Naive B cell (primary cell): ENCODE measurements at regions not wholly inside any gene's neighbourhood (a gene's known extent, or its start where the extent isn't known, plus 50 kb on each side); places are given as distances from the start of the nearest gene placed in this dataset.
"Not testable (repeated sequence)": the region's sequence is repeated elsewhere in the genome, so short reads cannot be mapped to it uniquely, and the experiment has no call there.

Experiments
- ATAC-seq, 2 donors: fragments of 150-1000 bp; cut with Tn5 transposase; 2 replicates each; pipeline ENCODE4 v1.10.0; 2021; ENCODE audit warnings: low read depth in 2 of 2, mild to moderate bottlenecking in 2 of 2, moderate library complexity in 2 of 2
- DNase-seq: peaks from one replicate; pipeline ENCODE4 v3.0.0; 2022
- H3K27ac Mint-ChIP-seq, 6 donors: one replicate each; pipeline ENCODE4 v1.8.0; 2020 to 2022; ENCODE audit warnings: mild to moderate bottlenecking in 6 of 6, mixed read lengths in 6 of 6, moderate library complexity in 5 of 6, inconsistent platforms in 2 of 6
- H3K27me3 Mint-ChIP-seq, 3 donors: one replicate each; pipeline ENCODE4 v1.8.0; 2021 to 2022; ENCODE audit warnings: mixed read lengths in 3 of 3, mild to moderate bottlenecking in 1 of 3
- H3K36me3 Mint-ChIP-seq, 2 donors: one replicate each; pipeline ENCODE4 v1.8.0; 2020 to 2022; ENCODE audit warnings: mixed read lengths in 2 of 2, inconsistent platforms in 1 of 2, mild to moderate bottlenecking in 1 of 2
- H3K4me1 Mint-ChIP-seq, 3 donors: one replicate each; pipeline ENCODE4 v1.8.0; 2020 to 2022; ENCODE audit warnings: mixed read lengths in 3 of 3, inconsistent platforms in 1 of 3, mild to moderate bottlenecking in 1 of 3, moderate library complexity in 1 of 3
- H3K4me3 Mint-ChIP-seq, 8 donors: one replicate each; pipeline ENCODE4 v1.8.0; 2020 to 2022; ENCODE audit warnings: mild to moderate bottlenecking in 8 of 8, mixed read lengths in 8 of 8, moderate library complexity in 8 of 8, inconsistent platforms in 2 of 8
- H3K9me3 Mint-ChIP-seq, 7 donors: one replicate each; pipeline ENCODE4 v1.8.0; 2020 to 2022; ENCODE audit warnings: mixed read lengths in 7 of 7, mild to moderate bottlenecking in 5 of 7, inconsistent platforms in 2 of 7, moderate library complexity in 1 of 7

GRCh38 chr14:59044707-59045106 is 143.8 kb upstream of the DAAM1 start:
- Mint-ChIP-seq H3K27me3 (peaks cover 0 to 7% (median 0%) of the 10 kb centered on the region in 3 donors), H3K4me3 (no peak overlapping the region), H3K4me1 (no peaks in the 10 kb centered on the region), H3K27ac (no peak overlapping the region), H3K36me3 (no peaks in the 10 kb centered on the region), H3K9me3 (peaks cover 0 to 11% (median 0%) of the 10 kb centered on the region in 7 donors)
- DNase-seq (no peak), ATAC-seq (no peak)

DNA sequence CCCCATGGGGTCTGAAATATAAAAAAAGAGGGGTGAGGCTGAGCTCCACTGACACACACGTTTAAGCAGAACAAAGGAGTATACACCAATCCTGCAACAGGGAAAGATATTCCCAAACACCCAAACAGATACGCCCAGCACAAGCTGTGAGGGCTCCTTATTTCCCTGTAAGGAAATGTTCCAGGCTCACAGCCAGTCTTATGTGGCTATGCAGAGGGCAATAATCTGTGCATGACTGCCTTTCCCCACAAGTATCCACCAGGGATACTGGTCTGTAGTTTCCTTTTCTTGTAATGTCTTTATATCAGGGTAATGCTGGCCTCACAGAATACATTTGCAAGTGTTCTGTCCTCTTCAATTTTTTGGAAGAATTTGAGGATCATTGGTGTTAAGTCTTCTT is 141.7 kb upstream of the DAAM1 start:
- no peaks in the 10 kb centered on the region for H3K4me1 Mint-ChIP-seq
- no peak overlapping the region for H3K27ac Mint-ChIP-seq
- peaks cover 0 to 16% (median 2%) of the 10 kb centered on the region in 7 donors for H3K9me3 Mint-ChIP-seq
- no peak overlapping the region for H3K4me3 Mint-ChIP-seq
- no peaks in the 10 kb centered on the region for H3K36me3 Mint-ChIP-seq
- ATAC-seq (no peak), DNase-seq (no peak)
- peaks cover 0 to 14% (median 7%) of the 10 kb centered on the region in 3 donors for H3K27me3 Mint-ChIP-seq

DNA sequence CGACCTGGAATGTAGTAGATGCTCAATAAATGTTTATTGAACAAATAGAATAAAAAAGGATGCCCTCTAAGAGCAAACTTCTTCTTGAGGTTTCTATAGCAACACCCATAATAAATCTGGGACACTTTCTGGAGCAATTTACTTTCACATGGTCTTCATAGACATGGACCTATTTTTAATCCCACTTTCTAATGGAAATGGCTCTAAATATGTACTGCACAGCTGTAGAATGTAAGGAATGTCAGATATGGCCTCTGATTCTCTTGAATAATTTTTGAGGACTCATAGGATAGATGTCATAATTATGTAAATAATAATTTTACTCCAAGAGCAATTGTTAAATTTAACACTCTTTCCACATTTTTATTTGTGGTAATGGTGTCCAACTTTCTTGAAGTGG is 133.5 kb upstream of the DAAM1 start:
- ATAC-seq = no peak
- Mint-ChIP-seq H3K9me3 (peaks cover 0 to 17% (median 6%) of the 10 kb centered on the region in 7 donors), H3K36me3 (no peaks in the 10 kb centered on the region), H3K27ac (no peak overlapping the region), H3K4me1 (no peaks in the 10 kb centered on the region), H3K4me3 (no peak overlapping the region), H3K27me3 (peaks cover 0 to 12% (median 0%) of the 10 kb centered on the region in 3 donors)
- DNase-seq = no peak

DNA sequence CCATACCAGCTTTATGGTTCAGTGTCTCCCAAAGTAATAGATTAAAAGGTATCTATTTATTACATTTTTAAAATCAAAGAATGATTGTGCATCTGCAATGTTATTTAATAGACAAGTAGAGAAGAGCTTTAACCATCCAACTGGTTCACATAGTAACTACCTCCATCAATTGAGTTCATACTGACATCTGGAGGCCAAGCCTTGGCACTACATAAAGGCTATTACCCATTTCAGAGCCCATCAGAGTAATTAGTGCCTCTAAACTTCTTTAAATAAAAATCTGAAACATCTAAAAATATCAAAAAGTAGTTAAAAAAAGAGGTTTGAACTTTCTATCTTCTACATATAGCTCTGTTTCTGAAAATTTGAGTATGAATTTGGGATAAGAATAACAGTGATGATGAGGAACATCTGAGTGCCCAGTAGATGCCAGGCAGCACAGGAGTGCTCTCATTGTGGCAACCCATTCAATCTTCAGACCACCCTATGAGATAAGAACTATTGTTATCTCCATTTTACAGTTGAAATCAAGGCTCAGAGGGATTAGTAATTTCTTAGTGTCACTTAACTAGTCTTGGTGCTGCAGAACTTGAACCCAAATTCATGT is 132.9 kb upstream of the DAAM1 start:
- Mint-ChIP-seq H3K4me3 (no peak overlapping the region), H3K4me1 (no peaks in the 10 kb centered on the region), H3K27me3 (peaks cover 0 to 7% (median 0%) of the 10 kb centered on the region in 3 donors), H3K27ac (peak overlapping the region in 1 of 6 donors; percentile 75), H3K9me3 (peaks cover 0 to 17% (median 6%) of the 10 kb centered on the region in 7 donors), H3K36me3 (no peaks in the 10 kb centered on the region)
- ATAC-seq (peak in 1 of 2 donors; percentile 56), DNase-seq (peak; percentile 13)

DNA sequence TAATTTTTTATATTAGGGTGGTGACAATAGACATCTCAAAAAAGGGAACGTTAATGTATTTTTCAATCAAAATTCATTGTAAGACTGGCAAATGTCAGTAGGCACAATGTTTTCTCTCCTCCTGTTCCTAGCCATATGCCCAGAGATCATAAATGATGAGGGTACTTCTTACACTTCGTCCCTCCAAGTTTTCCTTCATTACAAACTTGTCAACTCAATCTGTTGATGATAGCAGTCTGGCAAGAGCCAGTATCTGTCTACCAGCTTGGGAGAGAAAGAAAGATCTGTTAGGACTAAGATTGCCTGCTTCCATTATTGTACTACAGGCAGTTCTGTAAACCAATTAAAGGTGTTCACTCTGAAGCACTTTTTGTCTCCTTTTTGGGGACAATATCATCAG is 130.9 kb upstream of the DAAM1 start:
- ATAC-seq (no peak), DNase-seq (no peak)
- H3K27me3 Mint-ChIP-seq = peaks cover 0 to 3% (median 0%) of the 10 kb centered on the region in 3 donors
- H3K9me3 Mint-ChIP-seq = peaks cover 0 to 12% (median 3%) of the 10 kb centered on the region in 7 donors
- peaks cover 0 to 7% of the 10 kb centered on the region in 2 donors for H3K36me3 Mint-ChIP-seq
- H3K27ac Mint-ChIP-seq = no peak overlapping the region
- H3K4me3 Mint-ChIP-seq = no peak overlapping the region
- H3K4me1 Mint-ChIP-seq = no peaks in the 10 kb centered on the region

- H3K4me3 Mint-ChIP-seq, H3K36me3 Mint-ChIP-seq, ATAC-seq, H3K27ac Mint-ChIP-seq, H3K4me1 Mint-ChIP-seq, H3K27me3 Mint-ChIP-seq, DNase-seq: not testable (repeated sequence)
- peaks cover 0 to 19% (median 12%) of the 10 kb centered on the region in 7 donors for H3K9me3 Mint-ChIP-seq
Observed at GRCh38 chr14:59058776-59059175, 129.7 kb upstream of the DAAM1 start.

DNA sequence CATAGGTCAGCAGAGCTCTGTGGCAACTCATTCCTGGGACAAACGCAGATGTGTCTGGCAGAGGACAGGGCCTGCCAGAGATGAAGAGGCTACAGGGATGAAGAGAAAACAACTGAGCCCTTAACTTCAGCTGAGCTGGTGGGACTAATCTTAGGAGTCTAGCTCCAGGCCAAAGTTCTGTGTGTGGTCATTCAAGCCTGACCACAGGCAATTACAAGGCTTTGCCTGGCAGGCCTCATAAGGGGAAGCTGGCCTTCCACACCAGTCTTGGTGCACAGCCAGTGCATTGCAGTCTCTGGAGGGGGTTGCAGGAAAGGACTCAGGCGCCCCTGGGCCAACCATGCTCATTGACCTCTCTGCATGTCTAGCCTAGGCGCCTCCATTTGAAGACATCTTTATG is 127.6 kb upstream of the DAAM1 start:
- ATAC-seq (no peak), DNase-seq (no peak)
- no peak overlapping the region for H3K27ac Mint-ChIP-seq
- peaks cover 0 to 3% (median 0%) of the 10 kb centered on the region in 3 donors for H3K27me3 Mint-ChIP-seq
- peaks cover 0 to 7% of the 10 kb centered on the region in 2 donors for H3K36me3 Mint-ChIP-seq
- no peaks in the 10 kb centered on the region for H3K4me1 Mint-ChIP-seq
- peaks cover 0 to 23% (median 12%) of the 10 kb centered on the region in 7 donors for H3K9me3 Mint-ChIP-seq
- no peak overlapping the region for H3K4me3 Mint-ChIP-seq

DNA sequence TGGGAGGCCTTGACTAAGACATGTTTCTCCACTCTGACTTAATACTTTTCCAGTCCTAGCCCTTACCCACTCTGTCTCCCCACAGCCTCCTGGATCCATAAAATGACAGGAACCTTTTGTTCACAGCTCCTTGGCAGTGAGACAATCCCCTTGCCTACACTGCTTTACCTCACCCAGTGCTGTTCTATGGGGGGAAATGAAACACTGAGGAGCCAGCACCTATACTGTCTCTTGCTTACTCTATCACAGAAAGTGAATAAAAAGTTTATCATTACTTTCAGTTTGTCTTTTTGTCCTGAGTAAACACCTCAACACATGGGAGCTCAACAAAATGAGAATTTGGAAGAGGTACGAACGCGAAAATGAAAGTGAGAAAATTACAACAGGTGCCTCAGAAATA is 127.2 kb upstream of the DAAM1 start:
- no peaks in the 10 kb centered on the region for H3K4me1 Mint-ChIP-seq
- ATAC-seq = no peak
- peaks cover 0 to 10% of the 10 kb centered on the region in 2 donors for H3K36me3 Mint-ChIP-seq
- H3K9me3 Mint-ChIP-seq = peaks cover 0 to 28% (median 12%) of the 10 kb centered on the region in 7 donors
- H3K27ac Mint-ChIP-seq = peak overlapping the region in 1 of 6 donors; percentile 16
- DNase-seq = no peak
- no peak overlapping the region for H3K4me3 Mint-ChIP-seq
- H3K27me3 Mint-ChIP-seq = peaks cover 0 to 3% (median 0%) of the 10 kb centered on the region in 3 donors

DNA sequence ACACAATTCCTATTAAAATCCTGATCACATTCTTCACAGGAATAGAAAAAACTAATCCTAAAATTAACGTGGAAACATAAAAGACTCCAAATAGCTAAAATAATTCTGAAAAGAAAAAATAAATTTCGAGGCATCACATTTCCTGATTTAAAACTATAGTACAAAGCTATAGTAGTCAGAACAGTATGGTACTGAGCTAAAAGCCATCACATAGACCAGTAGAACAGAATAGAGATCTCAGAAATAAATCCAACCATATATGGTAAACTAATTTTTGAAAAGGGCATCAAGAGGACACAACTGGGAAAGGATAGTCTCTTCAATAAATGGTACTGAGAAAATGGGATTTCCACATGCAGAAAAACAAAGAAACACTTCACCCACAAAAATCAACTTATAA is 125.2 kb upstream of the DAAM1 start:
- ATAC-seq = no peak
- no peak for DNase-seq
- peaks cover 0 to 3% (median 0%) of the 10 kb centered on the region in 3 donors for H3K27me3 Mint-ChIP-seq
- no peaks in the 10 kb centered on the region for H3K4me1 Mint-ChIP-seq
- H3K36me3 Mint-ChIP-seq = peaks cover 0 to 11% of the 10 kb centered on the region in 2 donors
- no peak overlapping the region for H3K27ac Mint-ChIP-seq
- H3K4me3 Mint-ChIP-seq = no peak overlapping the region
- peaks cover 0 to 29% (median 12%) of the 10 kb centered on the region in 7 donors for H3K9me3 Mint-ChIP-seq

GRCh38 chr14:59067127-59067894 is 121.2 kb upstream of the DAAM1 start:
- peaks cover 0 to 10% (median 1%) of the 10 kb centered on the region in 3 donors for H3K27me3 Mint-ChIP-seq
- no peaks in the 10 kb centered on the region for H3K4me1 Mint-ChIP-seq
- H3K36me3 Mint-ChIP-seq = peaks cover 0 to 5% of the 10 kb centered on the region in 2 donors
- H3K4me3 Mint-ChIP-seq = no peak overlapping the region
- H3K9me3 Mint-ChIP-seq = peaks cover 0 to 25% (median 10%) of the 10 kb centered on the region in 7 donors
- no peak for DNase-seq
- H3K27ac Mint-ChIP-seq = peak overlapping the region in 1 of 6 donors; percentile 10
- no peak for ATAC-seq

DNA sequence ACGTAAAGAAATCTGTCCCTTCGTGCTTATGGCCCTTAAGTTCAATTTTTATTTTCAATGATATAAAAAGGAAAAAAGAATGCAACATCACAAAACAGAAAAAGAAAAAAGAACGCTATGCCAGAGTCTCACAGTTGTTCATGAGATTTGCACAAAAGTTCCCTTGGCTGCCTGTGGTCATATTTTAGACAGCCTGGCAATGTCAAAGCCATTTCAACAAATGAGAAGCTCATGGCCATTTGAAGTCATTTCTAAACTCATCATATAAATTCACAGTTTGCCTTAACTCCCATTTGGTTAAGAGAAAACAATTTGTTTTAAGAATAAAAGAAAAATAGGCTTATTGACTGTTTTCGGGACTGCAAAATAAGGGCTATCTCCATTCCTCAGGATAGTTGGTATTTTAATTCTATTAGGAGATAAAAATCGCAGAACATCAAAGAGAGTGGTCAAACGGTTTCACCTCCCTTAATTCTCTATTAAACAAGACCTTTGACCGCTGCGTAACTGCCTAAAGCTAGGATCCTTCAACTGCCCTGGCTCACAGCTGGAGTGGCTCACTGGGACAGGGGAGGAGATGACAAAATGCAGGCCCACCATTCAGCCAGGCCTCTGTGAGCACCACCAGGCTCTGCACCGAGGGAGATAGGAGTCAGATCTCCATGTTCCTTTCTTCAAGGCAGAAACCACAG is 119.2 kb upstream of the DAAM1 start:
- Mint-ChIP-seq H3K27me3 (peaks cover 0 to 10% (median 0%) of the 10 kb centered on the region in 3 donors), H3K4me1 (no peaks in the 10 kb centered on the region), H3K27ac (no peak overlapping the region), H3K36me3 (peaks cover 0 to 4% of the 10 kb centered on the region in 2 donors), H3K9me3 (peaks cover 0 to 9% (median 0%) of the 10 kb centered on the region in 7 donors), H3K4me3 (no peak overlapping the region)
- no peak for DNase-seq
- no peak for ATAC-seq

DNA sequence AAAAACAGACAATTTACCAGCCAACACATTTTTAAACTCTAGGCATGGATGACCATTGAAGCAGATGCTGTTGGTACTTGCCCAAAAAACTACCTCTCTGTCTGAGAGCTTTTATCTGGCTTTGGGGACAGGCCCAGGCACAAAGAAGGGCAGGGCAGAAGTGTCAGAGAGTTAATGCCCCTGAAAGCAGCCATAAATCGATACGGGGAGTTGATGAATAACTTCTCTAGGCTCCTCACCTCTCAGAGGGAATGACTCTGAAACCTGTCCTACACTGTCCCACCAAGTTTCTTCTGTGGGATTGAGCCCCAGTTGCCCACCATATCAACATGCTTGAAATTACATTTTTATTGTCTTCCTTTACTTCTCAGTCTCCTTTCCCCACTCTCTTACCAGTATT is 113.0 kb upstream of the DAAM1 start:
- Mint-ChIP-seq H3K9me3 (no peaks in the 10 kb centered on the region), H3K4me1 (no peaks in the 10 kb centered on the region), H3K36me3 (no peaks in the 10 kb centered on the region), H3K27me3 (peaks cover 0 to 19% (median 4%) of the 10 kb centered on the region in 3 donors), H3K27ac (peak overlapping the region in 1 of 6 donors; percentile 46), H3K4me3 (no peak overlapping the region)
- ATAC-seq (no peak), DNase-seq (no peak)

DNA sequence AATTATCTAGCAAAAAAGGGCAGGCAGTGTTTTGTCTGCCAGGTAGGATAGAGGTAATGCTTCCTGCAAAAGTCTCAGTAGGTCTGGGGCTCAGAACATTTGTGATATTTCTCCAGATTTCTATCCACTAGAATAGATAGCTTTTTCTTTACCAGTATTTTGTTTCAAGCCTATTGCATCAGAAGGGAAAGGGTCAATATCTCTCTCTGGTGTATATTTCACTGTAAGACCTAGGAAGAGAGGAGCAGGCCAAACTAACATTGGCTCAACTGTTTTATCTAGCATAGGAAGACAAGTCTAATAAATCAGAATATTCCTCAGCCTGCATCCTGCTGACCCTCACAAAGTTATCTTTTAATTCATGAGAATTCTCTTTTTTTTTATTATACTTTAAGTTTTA is 106.7 kb upstream of the DAAM1 start:
- no peak for ATAC-seq
- H3K4me1 Mint-ChIP-seq = no peaks in the 10 kb centered on the region
- DNase-seq = no peak
- H3K36me3 Mint-ChIP-seq = no peaks in the 10 kb centered on the region
- peaks cover 0 to 9% (median 8%) of the 10 kb centered on the region in 3 donors for H3K27me3 Mint-ChIP-seq
- H3K4me3 Mint-ChIP-seq = no peak overlapping the region
- H3K27ac Mint-ChIP-seq = no peak overlapping the region
- H3K9me3 Mint-ChIP-seq = no peaks in the 10 kb centered on the region
